GM19023 (cell line): ENCODE measurements at regions not wholly inside any gene's neighbourhood (a gene's known extent, or its start where the extent isn't known, plus 50 kb on each side); places are given as distances from the start of the nearest gene placed in this dataset.

Experiments
- ATAC-seq: cut with Tn5 transposase; IDR thresholded peaks from one replicate; pipeline ENCODE4 v1.9.1; 2021; ENCODE audit warnings: mild to moderate bottlenecking, moderate library complexity; ENCODE audit not compliant: unreplicated experiment

GRCh38 chr10:129274748-129275474, 192.1 kb upstream of the MGMT start:
- ATAC-seq = no peak

- ATAC-seq = no peak
These were observed 191.2 kb upstream of the MGMT start for GRCh38 chr10:129275886-129276285.

GRCh38 chr10:129277084-129277483, 190.0 kb upstream of the MGMT start:
- no peak for ATAC-seq

- ATAC-seq = no peak
These were observed 189.2 kb upstream of the MGMT start for GRCh38 chr10:129277841-129278240.

GRCh38 chr10:129278686-129279085, 188.4 kb upstream of the MGMT start:
- no peak for ATAC-seq

GRCh38 chr10:129279446-129280154, 187.4 kb upstream of the MGMT start:
- ATAC-seq = no peak

- no peak for ATAC-seq
These were observed 186.9 kb upstream of the MGMT start for GRCh38 chr10:129280155-129280502.

- ATAC-seq = no peak
These were observed 186.0 kb upstream of the MGMT start for GRCh38 chr10:129280908-129281586.

- ATAC-seq = no peak
These were observed 181.6 kb upstream of the MGMT start for GRCh38 chr10:129285459-129285858.

- no peak for ATAC-seq
These were observed 177.9 kb upstream of the MGMT start for GRCh38 chr10:129288999-129289584.

GRCh38 chr10:129293991-129294700, 172.9 kb upstream of the MGMT start:
- ATAC-seq = no peak

GRCh38 chr10:129294944-129295343, 172.1 kb upstream of the MGMT start:
- ATAC-seq = no peak

GRCh38 chr10:129305046-129305445, 162.0 kb upstream of the MGMT start:
- no peak for ATAC-seq

- ATAC-seq = no peak
These were observed 159.9 kb upstream of the MGMT start for GRCh38 chr10:129307141-129307540.

- ATAC-seq = no peak
These were observed 158.0 kb upstream of the MGMT start for GRCh38 chr10:129308953-129309564.

- no peak for ATAC-seq
These were observed 157.5 kb upstream of the MGMT start for GRCh38 chr10:129309565-129309964.

- no peak for ATAC-seq
These were observed 156.2 kb upstream of the MGMT start for GRCh38 chr10:129310881-129311280.

- no peak for ATAC-seq
These were observed 147.1 kb upstream of the MGMT start for GRCh38 chr10:129319934-129320333.

GRCh38 chr10:129320340-129320739, 146.7 kb upstream of the MGMT start:
- no peak for ATAC-seq

- ATAC-seq = no peak
These were observed 145.3 kb upstream of the MGMT start for GRCh38 chr10:129321727-129322126.
